Stimulated activated effector memory CD8-positive, alpha-beta T cell treated with anti-CD3 and anti-CD28 coated beads, Interleukin-12 subunit alpha, Interleukin-12 subunit beta, amount 100 ng/mL, for 72 hours (primary cell): ENCODE measurements at regions not wholly inside any gene's neighbourhood (a gene's known extent, or its start where the extent isn't known, plus 50 kb on each side); places are given as distances from the start of the nearest gene placed in this dataset.

Source experiments
- ATAC-seq: fragments of 150-1000 bp; cut with Tn5 transposase; 2 replicates; pipeline ENCODE4 v1.10.0; 2021
- DNase-seq, 2 donors: peaks; one replicate each; pipeline ENCODE4 v3.0.0; 2021 to 2022; ENCODE audit warnings: low spot score in 2 of 2
- H3K27ac Mint-ChIP-seq: one replicate; pipeline ENCODE4 v1.8.0; 2022; ENCODE audit warnings: mild to moderate bottlenecking, mixed read lengths
- H3K36me3 Mint-ChIP-seq: one replicate; pipeline ENCODE4 v1.8.0; 2022; ENCODE audit warnings: mild to moderate bottlenecking, mixed read lengths
- H3K4me1 Mint-ChIP-seq: one replicate; pipeline ENCODE4 v1.8.0; 2022; ENCODE audit warnings: mixed read lengths
- H3K4me3 Mint-ChIP-seq: one replicate; pipeline ENCODE4 v1.8.0; 2022; ENCODE audit warnings: mild to moderate bottlenecking, mixed read lengths
- H3K9me3 Mint-ChIP-seq: one replicate; pipeline ENCODE4 v1.8.0; 2022; ENCODE audit warnings: mixed read lengths

DNA sequence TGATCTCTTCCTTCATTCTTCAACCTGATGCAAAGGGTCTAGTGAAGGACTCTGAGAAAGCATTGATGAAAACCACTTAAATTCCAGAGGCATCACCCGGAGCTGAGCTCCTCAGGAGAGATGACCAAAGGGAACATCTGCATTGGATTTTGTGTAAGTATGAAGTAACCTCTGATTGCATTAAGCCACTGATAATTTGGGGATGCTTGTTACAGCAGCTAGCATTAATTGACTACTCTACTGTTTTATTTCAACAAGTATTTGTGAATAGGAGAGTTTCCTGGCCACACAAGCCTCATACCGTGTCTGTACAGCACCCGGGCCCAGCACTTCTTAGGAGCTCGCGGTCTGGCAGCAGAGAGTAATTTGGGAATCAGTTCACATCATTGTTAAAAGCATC, 250.7 kb upstream of the POU3F1 start:
- H3K27ac Mint-ChIP-seq: no peak overlapping the region
- H3K9me3 Mint-ChIP-seq: no peaks in the 10 kb centered on the region
- peaks cover 7% of the 10 kb centered on the region for H3K4me1 Mint-ChIP-seq
- no peak overlapping the region for H3K4me3 Mint-ChIP-seq
- H3K36me3 Mint-ChIP-seq: no peaks in the 10 kb centered on the region
- DNase-seq (peak in 1 of 2 donors; percentile 7), ATAC-seq (no peak)

DNA sequence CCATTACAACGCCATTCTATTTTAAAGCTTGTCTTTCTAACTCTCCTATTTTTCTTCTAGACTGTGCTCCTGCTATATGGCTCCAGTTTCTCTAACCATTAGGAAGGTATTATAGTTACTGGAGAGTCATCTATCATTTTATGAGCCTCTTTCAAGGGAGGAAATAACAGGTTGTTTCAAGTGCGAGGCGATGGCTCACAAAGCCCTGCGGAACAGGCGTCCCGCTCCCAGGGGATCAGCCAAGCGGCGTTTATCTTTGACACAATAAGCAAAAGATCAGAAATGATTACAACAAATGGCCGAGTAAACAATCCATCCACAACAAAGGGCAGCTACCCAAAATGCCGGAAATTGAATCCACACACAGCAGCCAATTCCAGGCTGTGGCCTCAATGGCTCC, 249.5 kb upstream of the POU3F1 start:
- peaks cover 7% of the 10 kb centered on the region for H3K4me1 Mint-ChIP-seq
- no peak overlapping the region for H3K4me3 Mint-ChIP-seq
- H3K27ac Mint-ChIP-seq: no peak overlapping the region
- H3K36me3 Mint-ChIP-seq: no peaks in the 10 kb centered on the region
- ATAC-seq (no peak), DNase-seq (no peak)
- H3K9me3 Mint-ChIP-seq: no peaks in the 10 kb centered on the region

DNA sequence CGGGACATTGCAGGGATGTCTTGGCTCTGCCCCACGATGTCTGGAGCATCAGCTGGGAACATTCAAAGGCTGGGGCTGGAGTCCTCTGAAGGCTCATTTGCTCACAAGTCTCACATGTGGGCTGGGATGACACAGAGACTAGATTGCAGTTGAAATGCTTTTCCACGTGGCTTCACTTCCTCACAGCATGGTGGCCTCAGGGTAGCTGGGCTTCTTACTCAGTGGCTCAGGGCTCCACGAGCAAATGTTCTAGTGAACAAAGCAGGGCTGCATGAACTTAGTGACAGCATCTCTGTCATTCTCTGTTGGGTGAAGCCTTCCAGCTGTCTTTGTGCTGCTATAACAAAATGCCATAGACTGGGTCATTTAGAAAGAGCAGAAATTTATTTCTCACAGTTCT, 247.0 kb upstream of the POU3F1 start:
- peak in 1 of 2 donors; percentile 13 for DNase-seq
- Mint-ChIP-seq H3K4me1 (peaks cover 7% of the 10 kb centered on the region), H3K4me3 (no peak overlapping the region), H3K27ac (no peak overlapping the region), H3K9me3 (no peaks in the 10 kb centered on the region), H3K36me3 (no peaks in the 10 kb centered on the region)
- ATAC-seq: no peak

DNA sequence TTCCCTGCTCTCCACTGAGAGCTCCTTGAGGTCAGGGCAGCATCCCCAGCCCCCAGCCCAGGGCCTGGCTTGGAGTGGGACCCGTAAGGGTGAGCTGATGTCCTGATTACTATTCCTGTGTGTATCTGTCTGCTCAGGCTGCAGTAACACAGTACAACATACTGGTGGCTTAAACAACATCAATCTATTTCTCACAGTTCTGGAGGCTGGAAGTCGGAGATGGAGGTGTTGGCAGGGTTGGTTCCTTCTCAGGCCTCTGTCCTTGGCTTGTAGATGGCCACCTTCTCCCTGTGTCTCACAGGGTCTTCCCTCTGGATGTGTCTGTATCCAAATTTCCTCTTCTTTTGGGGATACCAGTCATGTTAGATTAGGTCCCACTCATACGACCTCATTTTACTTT, 246.4 kb upstream of the POU3F1 start:
- H3K4me1 Mint-ChIP-seq: peaks cover 7% of the 10 kb centered on the region
- H3K4me3 Mint-ChIP-seq: no peak overlapping the region
- no peaks in the 10 kb centered on the region for H3K9me3 Mint-ChIP-seq
- ATAC-seq (no peak), DNase-seq (peak in 1 of 2 donors; percentile 18)
- no peaks in the 10 kb centered on the region for H3K36me3 Mint-ChIP-seq
- H3K27ac Mint-ChIP-seq: no peak overlapping the region

- peaks cover 7% of the 10 kb centered on the region for H3K4me1 Mint-ChIP-seq
- no peaks in the 10 kb centered on the region for H3K36me3 Mint-ChIP-seq
- H3K4me3 Mint-ChIP-seq: no peak overlapping the region
- ATAC-seq (peak; percentile 13), DNase-seq (peak in 1 of 2 donors; percentile 42)
- H3K9me3 Mint-ChIP-seq: no peaks in the 10 kb centered on the region
- no peak overlapping the region for H3K27ac Mint-ChIP-seq
Measured at GRCh38 chr1:38291906-38292521, 245.4 kb upstream of the POU3F1 start.

DNA sequence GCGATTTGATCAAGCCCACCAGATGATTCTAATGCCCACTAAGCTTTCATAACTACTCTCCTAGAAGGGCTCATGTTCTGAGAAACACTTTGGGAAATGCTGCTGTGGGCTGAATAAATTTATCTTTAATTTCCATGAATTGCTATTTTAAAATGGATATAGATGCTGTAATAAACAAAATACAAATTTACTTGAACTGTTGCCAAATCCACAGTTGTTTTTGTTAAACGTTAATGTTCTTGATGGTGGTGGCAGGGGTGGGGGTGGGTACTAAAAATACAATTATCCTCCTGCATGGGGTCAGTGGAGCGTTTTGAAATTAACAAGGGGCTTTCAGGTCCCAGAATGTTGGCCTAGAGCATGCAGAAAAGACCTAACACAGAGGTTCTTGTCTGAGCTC, 244.7 kb upstream of the POU3F1 start:
- ATAC-seq (no peak), DNase-seq (peak in 1 of 2 donors; percentile 18)
- Mint-ChIP-seq H3K9me3 (no peaks in the 10 kb centered on the region), H3K27ac (no peak overlapping the region), H3K36me3 (no peaks in the 10 kb centered on the region), H3K4me1 (peaks cover 7% of the 10 kb centered on the region), H3K4me3 (no peak overlapping the region)

- ATAC-seq (no peak), DNase-seq (no peak)
- no peaks in the 10 kb centered on the region for H3K9me3 Mint-ChIP-seq
- H3K27ac Mint-ChIP-seq: no peak overlapping the region
- no peak overlapping the region for H3K4me3 Mint-ChIP-seq
- H3K4me1 Mint-ChIP-seq: peaks cover 7% of the 10 kb centered on the region
- no peaks in the 10 kb centered on the region for H3K36me3 Mint-ChIP-seq
Measured at GRCh38 chr1:38289034-38289433, 242.4 kb upstream of the POU3F1 start.

DNA sequence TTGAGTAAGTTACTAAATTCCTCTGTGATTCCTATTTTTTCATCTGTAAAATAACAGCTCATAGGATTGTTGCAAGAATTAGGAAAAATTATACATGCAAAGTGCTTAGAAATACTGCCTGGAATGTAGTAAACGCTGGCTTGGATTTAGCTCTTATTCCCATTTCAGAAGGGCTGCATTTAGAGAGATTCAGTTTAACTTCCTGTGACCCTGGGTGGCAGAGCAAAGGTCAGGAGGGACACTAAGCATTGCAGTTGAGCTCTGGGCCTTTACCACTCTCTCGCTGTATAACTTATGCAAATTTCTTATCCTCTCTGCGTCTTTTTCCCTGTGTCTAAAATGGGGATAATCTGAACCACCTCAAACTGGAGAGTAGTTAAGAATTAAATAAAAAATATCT, 241.0 kb upstream of the POU3F1 start:
- ATAC-seq (no peak), DNase-seq (peak in 1 of 2 donors; percentile 4)
- H3K4me3 Mint-ChIP-seq: no peak overlapping the region
- H3K4me1 Mint-ChIP-seq: peaks cover 1% of the 10 kb centered on the region
- no peaks in the 10 kb centered on the region for H3K9me3 Mint-ChIP-seq
- H3K27ac Mint-ChIP-seq: no peak overlapping the region
- no peaks in the 10 kb centered on the region for H3K36me3 Mint-ChIP-seq

DNA sequence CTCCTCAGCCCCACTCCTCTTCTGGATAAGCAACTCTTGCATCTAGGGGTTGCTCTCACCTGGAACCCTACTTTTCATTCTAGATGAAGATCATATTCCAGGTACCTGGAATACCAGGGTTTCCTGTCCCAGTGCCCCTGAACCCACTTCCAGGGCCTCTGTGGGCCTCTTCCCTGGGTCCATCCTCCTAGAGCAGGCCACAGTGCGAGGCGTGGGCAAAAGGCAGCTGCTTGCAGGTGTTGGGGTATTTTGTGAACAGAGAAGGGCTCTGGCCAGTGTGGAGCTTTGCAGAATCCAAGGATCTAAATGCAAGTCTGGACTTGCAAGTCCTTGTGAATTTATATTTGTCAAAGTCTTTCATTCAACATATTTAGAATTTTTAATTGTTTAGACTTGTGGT, 240.4 kb upstream of the POU3F1 start:
- H3K4me3 Mint-ChIP-seq: no peak overlapping the region
- ATAC-seq (no peak), DNase-seq (peak in 1 of 2 donors; percentile 2)

DNA sequence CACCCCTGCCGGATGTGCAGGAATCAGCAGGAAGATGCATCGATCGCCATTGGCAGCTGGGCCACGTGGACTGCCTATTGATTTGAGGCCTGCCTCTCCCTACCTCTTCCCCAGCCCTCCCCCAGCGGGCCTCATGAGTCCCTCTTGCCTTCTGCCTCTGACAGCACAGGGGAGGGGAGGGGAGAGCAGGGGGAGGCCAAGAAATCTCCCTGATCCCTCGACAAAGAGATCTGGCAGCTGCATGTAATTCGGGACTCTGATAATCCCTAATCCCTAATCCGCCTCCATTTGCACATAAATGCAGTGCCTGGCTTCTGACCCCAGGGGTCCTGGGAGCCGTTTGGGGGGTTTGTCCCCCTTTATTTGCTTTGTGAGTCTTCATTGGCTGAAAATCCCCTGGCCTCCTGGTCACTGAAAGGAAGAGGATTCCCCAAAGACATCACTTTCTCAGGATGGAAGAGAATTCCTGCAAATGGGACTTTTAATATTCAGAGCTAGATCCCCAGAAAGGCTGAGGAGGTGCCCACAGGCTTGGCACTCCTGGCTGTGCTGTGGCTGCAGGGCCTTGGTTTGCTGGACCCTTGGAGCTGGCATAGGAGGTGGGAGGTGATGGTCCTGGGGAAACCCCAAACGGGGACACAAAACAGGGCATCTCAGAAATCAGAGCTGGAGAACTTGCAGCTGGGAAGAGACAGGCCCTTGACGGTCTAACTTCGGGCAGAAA, 239.4 kb upstream of the POU3F1 start:
- Mint-ChIP-seq H3K36me3 (no peaks in the 10 kb centered on the region), H3K4me3 (no peak overlapping the region), H3K4me1 (no peaks in the 10 kb centered on the region), H3K9me3 (no peaks in the 10 kb centered on the region), H3K27ac (no peak overlapping the region)
- DNase-seq (peak in 1 of 2 donors; percentile 26), ATAC-seq (no peak)

More for the DNA sequence above, 240.4 kb upstream of the POU3F1 start:
- H3K4me1 Mint-ChIP-seq: no peaks in the 10 kb centered on the region
- no peak overlapping the region for H3K27ac Mint-ChIP-seq
- H3K9me3 Mint-ChIP-seq: no peaks in the 10 kb centered on the region
- no peaks in the 10 kb centered on the region for H3K36me3 Mint-ChIP-seq

DNA sequence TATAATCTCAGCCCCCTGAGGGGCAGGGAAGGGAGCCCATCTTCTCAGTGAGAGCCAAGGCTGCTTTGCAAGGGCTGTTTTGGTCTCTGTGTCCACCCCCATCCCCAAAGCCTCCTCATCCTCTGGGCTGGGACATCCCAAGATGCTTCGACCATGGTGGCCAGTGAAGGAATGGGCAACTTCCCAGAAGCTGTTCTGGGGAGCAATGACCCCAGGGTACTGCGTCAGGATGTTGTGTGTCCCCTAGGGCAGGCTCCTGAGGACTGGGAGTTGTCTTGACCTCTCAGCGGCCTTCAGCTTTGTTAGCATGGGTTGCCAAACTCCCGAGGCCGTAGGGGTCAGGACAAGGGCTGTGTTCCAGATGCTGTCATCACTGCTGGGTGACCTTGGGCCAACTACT, 238.4 kb upstream of the POU3F1 start:
- H3K9me3 Mint-ChIP-seq: peaks cover under 1% of the 10 kb centered on the region
- H3K27ac Mint-ChIP-seq: no peak overlapping the region
- DNase-seq: peak in 1 of 2 donors; percentile 28
- no peaks in the 10 kb centered on the region for H3K36me3 Mint-ChIP-seq
- no peak overlapping the region for H3K4me3 Mint-ChIP-seq
- no peak for ATAC-seq
- no peaks in the 10 kb centered on the region for H3K4me1 Mint-ChIP-seq

DNA sequence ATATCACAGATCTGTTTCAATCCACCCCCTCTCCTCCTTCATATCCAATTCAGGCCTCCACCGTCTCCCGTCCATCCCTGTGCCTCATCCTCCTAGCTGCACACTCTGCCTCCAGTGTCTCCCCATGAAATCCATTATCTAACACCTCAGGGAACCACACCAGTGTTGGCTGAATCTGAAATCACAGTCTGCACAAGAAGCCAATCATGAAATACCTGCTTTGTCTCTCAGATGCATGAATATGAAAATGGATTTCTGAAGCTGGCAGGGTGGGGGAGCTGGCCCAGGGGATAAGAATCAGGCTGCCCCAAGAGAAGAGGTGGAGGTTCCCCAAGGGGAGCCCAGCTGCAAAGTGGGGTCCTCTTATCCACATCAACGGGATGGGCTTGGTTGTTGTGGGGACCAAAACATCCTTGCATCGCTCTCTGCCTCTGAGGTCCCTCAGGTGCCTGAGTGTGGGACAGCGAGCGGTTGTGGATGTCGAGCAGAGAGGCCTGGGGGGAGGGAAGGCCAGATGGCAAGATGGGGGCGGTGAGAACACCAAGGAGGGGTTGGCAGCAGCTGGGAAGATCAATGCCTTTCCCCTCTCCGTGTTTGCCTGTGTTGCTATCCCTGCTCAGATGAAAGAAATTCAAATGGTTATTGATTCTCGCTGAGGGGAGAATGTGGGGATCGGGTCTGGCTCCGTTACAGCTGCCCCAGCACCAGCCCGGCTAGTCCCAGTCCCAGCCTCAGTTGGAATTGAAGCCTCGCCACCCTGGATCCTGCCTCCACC, 237.3 kb upstream of the POU3F1 start:
- Mint-ChIP-seq H3K9me3 (peaks cover 8% of the 10 kb centered on the region), H3K4me3 (no peak overlapping the region), H3K27ac (no peak overlapping the region), H3K4me1 (no peaks in the 10 kb centered on the region), H3K36me3 (no peaks in the 10 kb centered on the region)
- DNase-seq (peak in 1 of 2 donors; percentile 6), ATAC-seq (no peak)

GRCh38 chr1:38279148-38279547, 232.6 kb upstream of the POU3F1 start:
- DNase-seq (no peak), ATAC-seq (no peak)
- Mint-ChIP-seq H3K36me3 (no peaks in the 10 kb centered on the region), H3K4me3 (no peak overlapping the region), H3K4me1 (no peaks in the 10 kb centered on the region), H3K27ac (no peak overlapping the region), H3K9me3 (peaks cover 12% of the 10 kb centered on the region)

- no peak for DNase-seq
- ATAC-seq: no peak
- H3K4me1 Mint-ChIP-seq: no peaks in the 10 kb centered on the region
- no peak overlapping the region for H3K4me3 Mint-ChIP-seq
- no peaks in the 10 kb centered on the region for H3K36me3 Mint-ChIP-seq
- no peak overlapping the region for H3K27ac Mint-ChIP-seq
- H3K9me3 Mint-ChIP-seq: peaks cover 12% of the 10 kb centered on the region
Measured at GRCh38 chr1:38277646-38278045, 231.1 kb upstream of the POU3F1 start.

GRCh38 chr1:38275960-38276359, 229.4 kb upstream of the POU3F1 start:
- Mint-ChIP-seq H3K4me1 (no peaks in the 10 kb centered on the region), H3K36me3 (no peaks in the 10 kb centered on the region), H3K9me3 (peaks cover 12% of the 10 kb centered on the region), H3K27ac (no peak overlapping the region), H3K4me3 (no peak overlapping the region)
- no peak for DNase-seq
- no peak for ATAC-seq

DNA sequence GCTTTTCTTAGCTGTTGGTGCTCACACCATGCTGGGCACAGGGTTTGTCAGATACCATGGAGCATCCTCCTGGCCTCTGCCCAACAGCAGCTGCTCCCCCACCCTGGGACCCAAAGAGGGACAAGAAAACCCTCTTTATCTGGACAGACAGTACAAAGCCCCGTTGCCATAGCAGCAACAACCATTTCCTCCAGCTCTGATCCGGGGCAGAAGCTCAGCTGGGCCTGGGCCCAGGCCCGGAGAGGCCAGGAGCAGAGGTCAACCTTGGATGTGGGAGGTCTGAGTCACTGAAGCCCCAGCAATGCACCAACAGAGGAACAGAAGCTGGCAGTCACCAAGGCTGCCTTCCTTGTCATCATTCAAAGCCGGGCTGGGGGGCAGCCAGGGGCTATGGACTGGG, 228.4 kb upstream of the POU3F1 start:
- ATAC-seq (no peak), DNase-seq (no peak)
- no peaks in the 10 kb centered on the region for H3K36me3 Mint-ChIP-seq

More for the DNA sequence above, 228.4 kb upstream of the POU3F1 start:
- peaks cover 11% of the 10 kb centered on the region for H3K9me3 Mint-ChIP-seq
- H3K4me1 Mint-ChIP-seq: no peaks in the 10 kb centered on the region
- H3K27ac Mint-ChIP-seq: no peak overlapping the region
- H3K4me3 Mint-ChIP-seq: no peak overlapping the region
